Calu3 (cell line): ENCODE measurements at regions not wholly inside any gene's neighbourhood (a gene's known extent, or its start where the extent isn't known, plus 50 kb on each side); places are given as distances from the start of the nearest gene placed in this dataset.
A peak's percentile ranks its signal among the peaks of the same experiment; 100 is the strongest.

ENCODE experiments used
- BruUV-seq: library from RNA; stranded (reverse); fragments of 400-500 nt; replicated peaks from 2 replicates; lab custom pipeline; 2021; lab: Mats Ljungman, UMichigan
- CTCF ChIA-PET: fragments of 300-600 bp; sonication (Branson Sonifier 250); formaldehyde crosslinking; loops from one replicate; lab custom pipeline; 2022; ENCODE audit warnings: antibody characterized with exemption; lab: Charles Lee
- DNase-seq: peaks from one replicate; pipeline ENCODE4 v3.0.0; 2022
- H3K27ac Mint-ChIP-seq: one replicate; pipeline ENCODE4 v1.8.0; 2022; ENCODE audit warnings: mixed read lengths; ENCODE audit not compliant: unreplicated experiment
- H3K27me3 Mint-ChIP-seq: one replicate; pipeline ENCODE4 v1.8.0; 2022; ENCODE audit warnings: mixed read lengths; ENCODE audit not compliant: unreplicated experiment
- H3K36me3 Mint-ChIP-seq: one replicate; pipeline ENCODE4 v1.8.0; 2022; ENCODE audit warnings: mild to moderate bottlenecking, moderate library complexity, mixed read lengths; ENCODE audit not compliant: insufficient read depth, unreplicated experiment
- H3K4me1 Mint-ChIP-seq: one replicate; pipeline ENCODE4 v1.8.0; 2022; ENCODE audit warnings: mild to moderate bottlenecking, low read depth, mixed read lengths; ENCODE audit not compliant: unreplicated experiment
- H3K4me3 Mint-ChIP-seq: one replicate; pipeline ENCODE4 v1.8.0; 2022; ENCODE audit warnings: mild to moderate bottlenecking, low read depth, moderate library complexity, mixed read lengths; ENCODE audit not compliant: unreplicated experiment
- H3K9me3 Mint-ChIP-seq: one replicate; pipeline ENCODE4 v1.8.0; 2022; ENCODE audit warnings: low read depth, mixed read lengths; ENCODE audit not compliant: unreplicated experiment
- intact Hi-C: fragments of 100-400 bp; cut with micrococcal nuclease; formaldehyde crosslinking; loops from one replicate; pipeline ENCODE4 v1.10.0; 2022; ENCODE audit not compliant: unreplicated experiment
- TF ChIP-seq, protein P1 (sequence below): fragments of 200-600 bp; IDR thresholded peaks from one replicate; pipeline ENCODE4 v1.8.0; 2022; ENCODE audit warnings: antibody characterized with exemption; ENCODE audit not compliant: unreplicated experiment

DNA sequence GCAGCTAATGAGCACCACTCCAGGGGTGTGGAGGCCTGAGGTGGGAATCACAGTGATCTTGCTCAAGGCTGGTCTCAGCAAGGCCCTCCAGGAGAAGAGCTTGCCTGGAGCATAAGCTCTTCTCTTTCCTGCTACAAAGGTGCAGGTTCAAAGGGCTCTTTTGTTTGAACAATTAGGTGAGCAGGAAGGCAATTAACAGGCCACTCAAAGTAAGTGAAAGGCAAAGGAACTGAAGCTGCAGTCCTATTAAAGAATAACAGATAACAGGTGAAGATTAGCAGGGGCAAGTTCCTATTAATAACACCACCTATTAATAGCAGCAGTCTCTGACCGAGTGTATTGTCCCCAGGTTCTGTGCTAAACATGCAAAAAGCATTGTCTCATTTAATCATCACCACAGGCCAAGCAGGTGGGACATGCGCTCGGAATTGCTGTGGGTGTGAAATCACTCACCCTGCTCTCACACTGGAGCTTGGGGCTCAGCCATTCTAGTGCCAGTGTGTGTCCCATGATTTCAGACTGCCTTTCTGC lies 113.8 kb downstream of the RHOU start:
- DNase-seq: no peak
- Mint-ChIP-seq H3K9me3 (no peaks in the 10 kb centered on the region), H3K27ac (no peak overlapping the region), H3K4me3 (no peak overlapping the region), H3K27me3 (no peaks in the 10 kb centered on the region), H3K4me1 (peaks cover 39% of the 10 kb centered on the region), H3K36me3 (no peaks in the 10 kb centered on the region)
- CTCF ChIA-PET: interaction anchor here (0.6 to 3.5 kb wide), 4 partner anchors 11 to 378 kb away, joined by 3 to 14 read pairs (median 3); no protein-coding TSS in a partner anchor
- intact Hi-C loops: no loop called here
- no TSS peak for BruUV-seq
- TF ChIP-seq, protein P1, sequence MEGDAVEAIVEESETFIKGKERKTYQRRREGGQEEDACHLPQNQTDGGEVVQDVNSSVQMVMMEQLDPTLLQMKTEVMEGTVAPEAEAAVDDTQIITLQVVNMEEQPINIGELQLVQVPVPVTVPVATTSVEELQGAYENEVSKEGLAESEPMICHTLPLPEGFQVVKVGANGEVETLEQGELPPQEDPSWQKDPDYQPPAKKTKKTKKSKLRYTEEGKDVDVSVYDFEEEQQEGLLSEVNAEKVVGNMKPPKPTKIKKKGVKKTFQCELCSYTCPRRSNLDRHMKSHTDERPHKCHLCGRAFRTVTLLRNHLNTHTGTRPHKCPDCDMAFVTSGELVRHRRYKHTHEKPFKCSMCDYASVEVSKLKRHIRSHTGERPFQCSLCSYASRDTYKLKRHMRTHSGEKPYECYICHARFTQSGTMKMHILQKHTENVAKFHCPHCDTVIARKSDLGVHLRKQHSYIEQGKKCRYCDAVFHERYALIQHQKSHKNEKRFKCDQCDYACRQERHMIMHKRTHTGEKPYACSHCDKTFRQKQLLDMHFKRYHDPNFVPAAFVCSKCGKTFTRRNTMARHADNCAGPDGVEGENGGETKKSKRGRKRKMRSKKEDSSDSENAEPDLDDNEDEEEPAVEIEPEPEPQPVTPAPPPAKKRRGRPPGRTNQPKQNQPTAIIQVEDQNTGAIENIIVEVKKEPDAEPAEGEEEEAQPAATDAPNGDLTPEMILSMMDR: no peak

DNA sequence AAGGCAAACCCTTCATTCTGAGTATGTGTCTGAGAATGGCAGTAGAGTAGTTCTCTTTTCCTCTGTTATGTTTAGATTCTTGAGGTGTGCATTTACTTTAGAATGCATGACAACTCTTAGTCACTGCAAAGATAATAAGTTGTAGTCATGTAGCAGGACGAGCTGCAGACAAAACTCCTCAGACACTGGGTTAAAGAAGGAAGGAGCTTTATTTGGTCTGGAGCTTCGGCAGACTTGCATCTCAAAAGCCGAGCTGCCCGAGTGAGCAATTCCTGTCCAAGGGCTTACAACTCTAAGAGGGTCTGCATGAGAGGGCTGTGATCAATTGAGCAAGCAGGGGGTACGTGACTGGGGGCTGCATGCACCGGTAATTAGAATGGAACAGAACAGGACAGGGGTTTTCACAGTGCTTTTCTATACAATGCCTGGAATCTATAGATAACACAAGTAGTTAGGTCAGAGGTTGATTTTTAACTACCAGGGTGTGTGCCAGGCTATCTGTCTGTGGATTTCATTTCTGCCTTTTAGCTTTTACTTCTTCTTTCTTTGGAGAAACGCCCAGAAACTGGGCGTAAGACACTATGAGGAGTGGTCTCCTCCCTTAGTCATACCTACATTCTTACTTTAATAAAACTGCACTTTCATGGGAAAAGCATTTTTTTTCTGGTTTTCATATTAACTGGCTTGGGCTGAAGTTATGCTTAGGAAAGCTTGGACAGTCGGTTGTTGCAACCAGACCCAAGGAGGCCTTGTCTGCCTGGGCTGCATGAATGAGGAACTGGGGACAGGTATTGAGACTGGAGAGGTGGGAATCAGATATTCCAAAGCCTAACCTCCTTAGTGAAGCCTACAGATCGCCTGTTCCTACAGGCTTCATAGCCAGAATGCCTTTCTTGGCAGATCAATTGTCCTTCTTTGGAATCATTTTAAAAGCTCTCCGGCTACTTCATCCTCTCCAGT lies 115.1 kb downstream of the RHOU start:
- CTCF ChIA-PET: interaction anchor here (0.6 to 3.5 kb wide), 3 partner anchors 11 to 260 kb away, joined by 3 to 14 read pairs (median 3); no protein-coding TSS in a partner anchor
- H3K9me3 Mint-ChIP-seq: no peaks in the 10 kb centered on the region
- no peaks in the 10 kb centered on the region for H3K36me3 Mint-ChIP-seq
- intact Hi-C loops: loop anchor here (5.0 kb wide), 1 partner anchor 87 kb away; no protein-coding TSS in a partner anchor
- H3K4me1 Mint-ChIP-seq: peaks cover 39% of the 10 kb centered on the region
- DNase-seq: no peak
- H3K27ac Mint-ChIP-seq: peak overlapping the region; percentile 33
- no TSS peak for BruUV-seq
- TF ChIP-seq, protein P1: no peak
- H3K4me3 Mint-ChIP-seq: peak overlapping the region; percentile 37
- no peaks in the 10 kb centered on the region for H3K27me3 Mint-ChIP-seq

DNA sequence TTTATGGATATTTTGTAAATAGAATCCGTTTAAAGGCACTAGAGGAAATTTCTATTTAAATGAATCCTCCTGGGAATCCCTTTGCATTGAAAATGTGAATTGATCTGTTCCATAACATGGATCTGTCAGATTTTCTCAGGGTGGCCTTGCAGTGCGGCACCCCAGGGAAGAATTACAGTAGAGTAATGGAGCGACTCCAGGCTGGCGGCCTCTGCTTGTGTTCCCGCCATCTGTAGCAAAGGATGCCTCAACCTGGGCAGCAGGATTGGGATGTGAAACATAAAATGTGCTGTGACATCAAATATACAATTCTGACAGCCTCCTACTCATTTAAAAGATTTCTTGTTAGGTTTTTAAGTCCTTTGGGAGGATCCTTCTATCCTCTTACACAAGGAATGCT lies 115.9 kb downstream of the RHOU start:
- CTCF ChIA-PET: interaction anchor here (0.9 to 3.5 kb wide), 2 partner anchors 12 to 13 kb away, joined by 3 to 14 read pairs; no protein-coding TSS in a partner anchor
- H3K4me1 Mint-ChIP-seq: peaks cover 39% of the 10 kb centered on the region
- H3K27me3 Mint-ChIP-seq: no peaks in the 10 kb centered on the region
- BruUV-seq: no TSS peak
- no peaks in the 10 kb centered on the region for H3K36me3 Mint-ChIP-seq
- intact Hi-C loops: loop anchor here (5.0 kb wide), 1 partner anchor 86 kb away; no protein-coding TSS in a partner anchor
- no peaks in the 10 kb centered on the region for H3K9me3 Mint-ChIP-seq
- TF ChIP-seq, protein P1: no peak
- DNase-seq: no peak
- H3K4me3 Mint-ChIP-seq: no peak overlapping the region
- no peak overlapping the region for H3K27ac Mint-ChIP-seq

DNA sequence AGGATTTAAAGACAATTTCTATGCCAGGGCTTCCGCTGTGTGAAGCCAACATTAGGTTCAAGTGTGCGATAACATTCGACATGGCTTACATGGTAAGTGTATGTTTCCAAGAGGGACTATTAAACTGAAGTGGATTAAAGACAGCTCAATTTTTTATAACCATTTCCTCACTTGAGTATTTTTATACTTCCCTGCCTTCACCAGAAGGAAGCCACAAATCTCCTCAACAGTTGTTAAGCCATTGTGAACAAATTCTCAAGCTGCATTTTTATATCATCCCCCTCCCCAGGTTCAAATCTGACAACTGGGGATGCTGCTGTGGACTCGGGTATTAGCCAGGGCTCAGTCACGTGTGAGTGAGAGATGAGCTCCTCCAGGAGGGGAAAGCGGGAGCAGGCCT lies 116.3 kb downstream of the RHOU start:
- intact Hi-C loops: loop anchor here (5.0 kb wide), 1 partner anchor 86 kb away; no protein-coding TSS in a partner anchor
- Mint-ChIP-seq H3K4me1 (peaks cover 39% of the 10 kb centered on the region), H3K36me3 (no peaks in the 10 kb centered on the region), H3K9me3 (no peaks in the 10 kb centered on the region), H3K27ac (no peak overlapping the region), H3K4me3 (no peak overlapping the region), H3K27me3 (no peaks in the 10 kb centered on the region)
- TF ChIP-seq, protein P1: no peak
- DNase-seq: no peak
- CTCF ChIA-PET: interaction anchor here (0.9 to 3.5 kb wide), 2 partner anchors 12 to 13 kb away, joined by 3 to 14 read pairs; no protein-coding TSS in a partner anchor
- no TSS peak for BruUV-seq
